HG03095 (cell line): ENCODE measurements at regions not wholly inside any gene's neighbourhood (a gene's known extent, or its start where the extent isn't known, plus 50 kb on each side); places are given as distances from the start of the nearest gene placed in this dataset.
A peak's percentile ranks its signal among the peaks of the same experiment; 100 is the strongest.

Source experiments
- ATAC-seq: cut with Tn5 transposase; IDR thresholded peaks from one replicate; pipeline ENCODE4 v1.9.1; 2021; ENCODE audit warnings: moderate library complexity; ENCODE audit not compliant: unreplicated experiment

GRCh38 chr6:160895562-160895961, 96.0 kb upstream of the MAP3K4 start:
- no peak for ATAC-seq

GRCh38 chr6:160899671-160900430, 91.7 kb upstream of the MAP3K4 start:
- ATAC-seq = no peak

- ATAC-seq = no peak
Measured at GRCh38 chr6:160911949-160912348, 79.6 kb upstream of the MAP3K4 start.

- ATAC-seq = no peak
Measured at GRCh38 chr6:160912411-160912810, 79.2 kb upstream of the MAP3K4 start.

- no peak for ATAC-seq
Measured at GRCh38 chr6:160917572-160917971, 74.0 kb upstream of the MAP3K4 start.

- ATAC-seq = no peak
Measured at GRCh38 chr6:160919723-160920440, 71.7 kb upstream of the MAP3K4 start.

GRCh38 chr6:160921095-160921494, 70.5 kb upstream of the MAP3K4 start:
- ATAC-seq = no peak

- no peak for ATAC-seq
Measured at GRCh38 chr6:160926281-160927276, 65.0 kb upstream of the MAP3K4 start.

- no peak for ATAC-seq
Measured at GRCh38 chr6:160927416-160927815, 64.2 kb upstream of the MAP3K4 start.

GRCh38 chr6:160929361-160929760, 62.2 kb upstream of the MAP3K4 start:
- no peak for ATAC-seq

GRCh38 chr6:160929831-160930230, 61.7 kb upstream of the MAP3K4 start:
- no peak for ATAC-seq

- peak; percentile 77 for ATAC-seq
Measured at GRCh38 chr6:160930547-160931377, 60.8 kb upstream of the MAP3K4 start.

GRCh38 chr6:160931378-160932310, 59.9 kb upstream of the MAP3K4 start:
- no peak for ATAC-seq

GRCh38 chr6:160933256-160933655, 58.3 kb upstream of the MAP3K4 start:
- ATAC-seq = no peak

GRCh38 chr6:160934157-160934556, 57.4 kb upstream of the MAP3K4 start:
- ATAC-seq = no peak

- no peak for ATAC-seq
Measured at GRCh38 chr6:160940197-160940596, 51.4 kb upstream of the MAP3K4 start.
